Testis (tissue), 2 donors: ENCODE measurements at regions not wholly inside any gene's neighbourhood (a gene's known extent, or its start where the extent isn't known, plus 50 kb on each side); places are given as distances from the start of the nearest gene placed in this dataset.

ENCODE experiments used
- POLR2A ChIP-seq: fragments of 450-650 bp; IDR thresholded peaks from one replicate; pipeline ENCODE4 v1.6.1; 2017; ENCODE audit warnings: antibody characterized with exemption, mild to moderate bottlenecking, moderate library complexity
- TF ChIP-seq, protein P1 (sequence below), 3 experiments: fragments of 450-650 bp in 2 of 3; fragments of 200-600 bp in 1 of 3; sonication (generic) in 1 of 3; IDR thresholded peaks; one replicate each; pipeline ENCODE4 v1.5.1; 2016 to 2019; ENCODE audit warnings: antibody characterized with exemption in 3 of 3, mild to moderate bottlenecking in 2 of 3, moderate library complexity in 1 of 3

- TF ChIP-seq, protein P1, sequence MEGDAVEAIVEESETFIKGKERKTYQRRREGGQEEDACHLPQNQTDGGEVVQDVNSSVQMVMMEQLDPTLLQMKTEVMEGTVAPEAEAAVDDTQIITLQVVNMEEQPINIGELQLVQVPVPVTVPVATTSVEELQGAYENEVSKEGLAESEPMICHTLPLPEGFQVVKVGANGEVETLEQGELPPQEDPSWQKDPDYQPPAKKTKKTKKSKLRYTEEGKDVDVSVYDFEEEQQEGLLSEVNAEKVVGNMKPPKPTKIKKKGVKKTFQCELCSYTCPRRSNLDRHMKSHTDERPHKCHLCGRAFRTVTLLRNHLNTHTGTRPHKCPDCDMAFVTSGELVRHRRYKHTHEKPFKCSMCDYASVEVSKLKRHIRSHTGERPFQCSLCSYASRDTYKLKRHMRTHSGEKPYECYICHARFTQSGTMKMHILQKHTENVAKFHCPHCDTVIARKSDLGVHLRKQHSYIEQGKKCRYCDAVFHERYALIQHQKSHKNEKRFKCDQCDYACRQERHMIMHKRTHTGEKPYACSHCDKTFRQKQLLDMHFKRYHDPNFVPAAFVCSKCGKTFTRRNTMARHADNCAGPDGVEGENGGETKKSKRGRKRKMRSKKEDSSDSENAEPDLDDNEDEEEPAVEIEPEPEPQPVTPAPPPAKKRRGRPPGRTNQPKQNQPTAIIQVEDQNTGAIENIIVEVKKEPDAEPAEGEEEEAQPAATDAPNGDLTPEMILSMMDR (IDR thresholded peaks at IDR 0.05) = no peak
- no peak for TF ChIP-seq POLR2A
Measured at GRCh38 chr4:96037705-96038104, 197.8 kb downstream of the PDHA2 start.
